ENCODE measurements at regions not wholly inside any gene's neighbourhood (a gene's known extent, or its start where the extent isn't known, plus 50 kb on each side); places are given as distances from the start of the nearest gene placed in this dataset.

DNA sequence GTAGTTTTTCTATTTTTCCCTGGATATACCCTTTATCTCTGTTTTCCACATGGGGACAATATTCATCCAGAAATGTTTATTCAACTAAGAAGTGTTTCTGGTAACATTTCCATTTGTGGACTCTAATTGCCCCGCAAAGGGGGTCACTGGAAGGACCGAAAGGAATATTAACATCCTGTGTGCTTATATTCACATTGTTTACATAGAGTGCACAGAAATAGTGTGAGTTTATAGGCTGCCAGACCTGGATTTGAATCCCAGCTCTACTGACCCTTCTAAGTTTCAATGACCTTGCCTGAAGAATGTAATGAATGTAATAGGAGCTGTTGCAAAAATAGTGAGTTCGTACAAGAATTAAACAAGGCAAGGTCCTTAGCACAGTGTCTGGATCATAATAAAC, 152.9 kb upstream of the NCKAP5 start:
- DNase-seq: no peak

DNA sequence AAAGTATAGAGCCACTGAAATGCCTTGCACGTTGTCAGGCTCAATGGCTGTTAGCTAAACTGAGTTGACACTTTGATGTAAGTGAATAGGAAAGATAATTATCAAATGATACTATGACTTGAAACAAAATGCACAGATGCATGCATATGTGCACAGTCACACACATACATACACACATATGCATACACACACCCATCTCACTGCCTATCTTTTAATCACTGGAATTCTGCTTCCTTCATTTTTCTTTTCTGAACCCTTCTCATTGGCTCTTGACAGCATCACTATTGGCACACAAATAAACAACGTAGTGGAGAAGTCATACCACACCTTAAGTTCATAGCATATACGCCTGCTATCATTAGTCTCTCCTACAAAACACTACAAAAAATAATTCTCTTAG, 154.9 kb upstream of the NCKAP5 start:
- no peak for DNase-seq

DNA sequence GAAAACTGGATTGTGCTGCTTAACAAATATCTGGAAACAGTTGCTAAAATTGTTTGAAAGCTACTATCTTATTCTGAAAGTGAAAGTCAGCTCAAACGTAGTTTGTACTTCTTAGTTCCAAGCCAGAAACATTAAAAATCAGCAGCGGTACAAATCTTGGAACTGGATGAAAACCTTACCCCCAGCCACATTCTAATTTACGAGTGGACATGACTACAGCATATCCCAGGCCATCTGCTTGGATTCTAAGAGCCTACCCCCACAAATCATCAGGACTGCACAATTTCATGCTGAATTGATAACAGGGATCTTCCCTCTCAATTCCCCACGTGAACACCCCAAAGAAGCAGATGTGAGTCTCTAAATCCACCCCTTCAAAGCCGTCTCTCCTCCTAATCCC, 158.7 kb upstream of the NCKAP5 start:
- no peak for DNase-seq

DNA sequence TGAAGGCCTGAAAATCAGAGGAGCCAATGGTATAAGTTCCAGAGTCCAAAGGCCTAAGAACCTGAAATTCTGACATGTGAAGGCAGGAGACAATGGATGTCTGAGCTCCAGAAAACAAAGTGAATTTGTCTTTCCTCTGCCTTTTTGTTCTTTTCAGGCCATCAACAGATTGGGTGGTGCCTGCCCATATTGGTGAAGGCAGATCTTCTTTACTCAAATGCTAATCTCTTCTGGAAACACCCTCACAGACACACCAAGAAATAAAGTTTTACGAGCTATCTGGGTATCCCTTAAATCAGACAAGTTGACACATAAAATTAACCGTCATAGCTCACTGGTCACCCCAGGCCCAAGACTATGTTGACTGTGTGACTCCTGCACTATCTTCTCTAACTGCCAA, 163.8 kb upstream of the NCKAP5 start:
- no peak for DNase-seq

DNA sequence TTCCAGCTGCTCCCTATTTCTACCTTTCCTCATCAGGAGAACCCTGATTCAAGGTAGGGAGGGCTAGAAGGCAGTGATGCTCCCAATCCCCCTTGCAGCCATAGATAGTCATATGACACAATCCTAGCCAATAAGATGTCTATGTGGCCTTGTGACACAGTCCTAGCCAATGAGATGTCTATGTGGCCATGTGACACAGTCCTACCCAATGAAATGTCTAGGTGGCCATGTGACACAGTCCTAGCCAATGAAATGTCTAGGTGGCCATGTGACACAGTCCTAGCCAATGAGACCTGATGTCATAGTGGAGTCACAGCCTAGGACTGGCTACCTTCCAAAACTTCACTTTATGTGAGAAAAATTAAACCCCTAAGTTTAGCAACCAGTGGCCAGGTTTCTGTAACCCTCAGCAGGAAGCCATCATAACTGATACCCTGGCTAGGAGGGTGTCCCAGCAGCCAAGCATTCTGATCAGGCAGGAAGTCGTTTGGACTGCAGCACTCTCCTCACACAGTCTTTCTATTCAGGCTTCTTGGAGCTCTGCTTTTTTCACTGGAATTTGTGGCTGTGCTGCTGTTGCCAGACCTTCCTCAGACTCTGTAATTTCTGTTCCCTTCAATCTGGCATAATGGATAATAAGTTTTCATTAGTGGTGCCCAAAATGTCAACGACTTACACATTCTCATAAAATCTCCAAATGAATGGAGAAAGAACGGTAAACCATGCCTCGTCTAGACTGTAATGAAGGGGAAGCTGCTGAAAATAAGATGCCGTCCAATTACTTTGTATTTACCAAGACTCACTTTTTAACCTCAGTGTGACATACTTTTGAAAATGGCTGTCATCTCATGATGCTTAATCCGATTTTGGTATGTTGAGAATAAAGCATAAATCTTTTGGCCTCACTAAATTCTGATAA, 165.0 kb upstream of the NCKAP5 start:
- DNase-seq: no peak

DNA sequence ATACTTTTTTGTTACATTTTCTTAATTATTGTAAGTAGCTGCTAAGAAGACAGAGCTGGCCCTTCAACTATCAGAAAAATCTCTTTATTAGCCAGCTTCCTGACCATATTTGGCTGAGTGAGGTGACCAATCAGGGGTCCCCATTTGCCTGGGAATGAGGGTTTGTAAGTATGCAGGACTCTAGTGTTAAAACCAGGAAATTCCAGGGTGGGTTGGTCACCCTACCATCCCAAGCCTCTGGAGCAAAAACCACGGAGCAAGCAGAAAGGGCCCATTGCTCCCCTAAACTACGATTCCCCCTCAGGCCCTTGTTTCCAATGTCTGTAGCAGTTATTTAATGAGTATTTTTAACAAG, 165.6 kb upstream of the NCKAP5 start:
- DNase-seq: no peak

DNA sequence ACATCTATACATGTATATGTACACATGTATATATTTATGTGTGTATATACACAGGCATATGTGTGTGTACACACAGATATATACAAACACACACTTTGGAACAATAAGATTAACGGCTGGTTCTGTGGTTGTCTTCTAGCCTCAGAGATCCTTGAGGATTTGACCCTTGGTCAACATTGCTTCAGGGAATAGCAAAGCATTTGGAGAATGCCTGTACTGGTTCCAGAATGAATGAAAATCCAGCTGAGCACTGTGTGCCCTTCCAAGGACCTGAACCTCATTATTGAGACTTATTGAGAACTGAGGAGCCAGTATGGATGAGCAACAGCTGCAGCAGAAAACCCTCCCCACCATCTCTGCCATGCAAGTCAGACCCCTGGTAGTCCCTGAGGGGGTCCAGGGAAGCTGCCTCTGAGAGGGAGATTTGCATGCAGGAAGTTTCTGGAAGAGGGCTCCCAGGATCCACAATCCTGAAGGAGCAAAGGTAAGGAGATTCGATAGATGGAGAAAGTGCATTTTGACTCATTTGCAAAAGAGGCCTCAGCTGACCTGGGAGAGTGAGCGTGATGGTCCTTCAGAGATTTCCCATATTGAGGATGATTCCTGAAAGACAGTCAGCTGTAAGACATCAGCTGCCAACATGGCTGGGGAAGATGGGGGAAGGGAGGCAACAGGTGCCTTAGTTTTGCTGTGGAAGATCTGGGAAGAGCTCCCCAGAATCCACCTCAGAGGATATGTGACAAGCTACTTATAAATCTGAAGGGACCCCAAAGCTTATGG, 166.6 kb upstream of the NCKAP5 start:
- no peak for DNase-seq

DNA sequence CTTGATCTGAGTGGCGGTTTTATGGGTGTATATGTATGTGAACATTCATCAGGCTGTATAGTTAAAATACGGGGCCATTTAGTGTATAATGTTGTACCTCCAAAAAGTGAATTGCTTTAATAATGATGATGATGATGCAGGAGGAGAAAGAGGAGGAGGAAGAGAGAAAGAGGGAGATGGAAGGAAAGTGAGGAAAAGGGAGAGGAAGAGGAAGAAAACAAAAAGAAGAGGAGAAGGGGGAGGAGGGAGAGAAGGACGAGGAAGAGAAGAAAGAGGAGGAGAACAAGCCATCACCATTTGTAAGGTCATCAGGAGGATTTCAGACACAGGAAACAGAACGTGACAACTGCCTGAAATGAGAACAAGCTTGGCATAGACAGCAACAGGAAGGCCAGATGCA, 168.4 kb upstream of the NCKAP5 start:
- no peak for DNase-seq

DNA sequence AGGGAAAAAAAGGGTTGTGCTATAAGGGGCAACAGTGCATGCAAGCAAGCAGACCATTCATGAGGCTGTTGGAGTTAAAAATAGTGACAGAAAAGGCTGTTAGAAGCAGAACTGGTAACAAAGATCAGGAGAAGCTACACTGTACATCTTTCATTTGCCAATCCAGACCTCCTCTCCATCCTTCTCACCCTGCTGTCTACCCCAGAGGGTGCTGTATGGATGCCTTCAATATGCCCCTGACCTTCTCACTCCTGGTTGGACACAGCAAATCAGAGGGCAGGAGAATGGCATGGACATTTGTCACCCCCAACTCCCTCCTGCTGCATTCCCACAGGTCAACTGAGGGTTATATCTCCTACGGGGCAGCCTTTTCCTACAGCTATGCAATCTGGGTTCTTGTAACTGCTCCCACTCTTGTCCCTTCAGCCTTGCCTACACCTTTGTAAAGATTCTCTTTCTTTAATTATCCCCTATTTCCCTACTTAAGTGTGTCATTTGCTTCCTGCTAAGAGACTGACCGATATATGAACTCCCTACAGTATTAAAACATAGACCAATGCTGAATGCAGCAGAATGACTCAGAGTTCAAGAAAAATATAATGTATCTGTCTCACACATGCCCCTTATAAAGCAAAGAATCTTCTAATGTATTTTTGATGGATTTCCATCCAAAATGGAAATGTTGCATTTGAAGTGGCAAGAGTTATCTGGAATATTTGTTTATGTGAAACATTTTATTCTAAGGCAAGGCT, 169.2 kb upstream of the NCKAP5 start:
- no peak for DNase-seq

DNA sequence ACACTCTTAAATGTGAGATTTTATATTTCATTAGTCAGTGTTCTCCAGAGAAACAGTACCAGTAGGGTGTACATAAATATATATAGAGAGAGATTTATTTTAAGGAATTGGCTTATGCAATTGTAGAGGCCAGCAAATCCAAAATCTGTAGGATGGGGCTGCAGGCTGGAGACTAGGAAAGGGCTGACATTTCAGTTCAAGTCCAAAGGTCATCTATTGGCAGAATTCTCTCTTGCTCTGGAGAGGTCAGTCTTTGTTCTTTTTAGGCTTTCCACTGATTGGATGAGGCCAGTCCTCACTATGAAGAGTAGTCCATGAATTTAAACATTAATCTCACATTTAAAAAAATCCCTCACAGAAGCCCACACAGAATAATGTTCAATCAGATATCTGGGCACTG, 170.8 kb upstream of the NCKAP5 start:
- no peak for DNase-seq

DNA sequence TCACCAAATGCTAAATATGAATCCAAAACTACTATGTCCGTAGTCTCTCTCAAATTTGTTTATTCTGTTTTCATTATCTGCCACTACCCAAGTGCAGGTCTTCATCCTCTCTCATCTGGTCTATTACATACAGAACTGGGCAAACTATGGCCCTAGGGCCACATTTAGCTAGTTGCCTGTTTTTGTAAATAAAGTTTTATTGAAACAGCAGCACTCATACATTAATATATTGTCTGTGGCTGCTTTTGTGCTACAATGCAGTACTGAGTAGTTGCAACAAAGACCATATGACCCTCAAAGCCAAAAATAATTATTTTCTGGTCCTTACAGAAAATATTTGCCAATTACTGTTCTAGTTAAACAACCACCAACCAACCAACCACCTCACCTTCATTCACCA, 172.2 kb upstream of the NCKAP5 start:
- DNase-seq: no peak

DNA sequence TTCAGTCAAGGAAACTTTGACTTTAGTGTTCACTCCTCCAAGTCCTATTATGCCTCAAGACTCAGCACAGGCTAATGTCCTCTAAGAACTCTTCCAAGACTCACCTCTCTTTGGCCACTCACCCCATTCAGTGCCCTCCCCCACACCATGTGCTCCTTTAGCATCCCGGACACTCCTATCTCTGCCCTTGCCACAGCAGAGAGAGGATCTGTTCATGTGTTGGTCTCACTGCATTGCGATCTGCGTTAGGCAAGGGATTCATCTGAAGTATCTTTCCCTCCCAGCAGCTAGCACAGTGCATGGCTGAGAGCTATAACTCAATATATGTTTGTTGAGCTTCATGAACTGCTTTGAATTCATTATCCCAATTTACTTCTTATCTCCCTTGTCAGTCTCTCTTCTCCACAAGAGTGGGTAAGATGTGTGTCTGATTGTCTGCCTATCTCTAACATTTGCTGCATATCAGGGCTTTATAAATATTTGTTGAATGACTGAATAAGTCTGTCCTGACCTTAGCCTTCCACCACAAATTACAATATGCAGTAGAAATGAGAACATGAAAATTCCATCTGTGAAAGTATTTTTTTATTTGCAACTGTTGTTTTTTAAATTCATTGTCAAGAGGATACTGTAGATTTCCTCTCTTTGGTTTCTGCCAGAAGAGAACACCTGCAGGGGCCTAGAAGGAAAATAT, 179.9 kb upstream of the NCKAP5 start:
- DNase-seq: no peak

DNA sequence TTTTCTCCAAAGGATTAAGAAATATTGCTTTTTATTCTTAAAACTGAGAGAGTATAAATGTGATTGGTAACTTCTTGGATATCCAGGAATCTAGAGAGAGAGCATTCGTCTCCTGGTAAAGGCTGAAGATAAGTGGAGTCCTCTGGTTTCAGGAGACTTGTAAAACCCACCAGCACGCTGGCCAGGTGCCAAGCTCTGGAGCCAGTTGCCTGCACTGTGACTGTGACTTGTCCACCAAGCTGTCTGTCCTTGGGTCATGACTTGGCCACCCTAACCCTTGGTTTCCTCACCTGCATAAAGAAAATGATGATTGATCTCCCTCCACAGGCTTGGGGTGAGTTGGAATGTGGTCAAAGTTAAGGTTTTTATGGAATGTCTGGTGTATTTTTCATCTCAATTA, 185.4 kb upstream of the NCKAP5 start:
- no peak for DNase-seq

DNA sequence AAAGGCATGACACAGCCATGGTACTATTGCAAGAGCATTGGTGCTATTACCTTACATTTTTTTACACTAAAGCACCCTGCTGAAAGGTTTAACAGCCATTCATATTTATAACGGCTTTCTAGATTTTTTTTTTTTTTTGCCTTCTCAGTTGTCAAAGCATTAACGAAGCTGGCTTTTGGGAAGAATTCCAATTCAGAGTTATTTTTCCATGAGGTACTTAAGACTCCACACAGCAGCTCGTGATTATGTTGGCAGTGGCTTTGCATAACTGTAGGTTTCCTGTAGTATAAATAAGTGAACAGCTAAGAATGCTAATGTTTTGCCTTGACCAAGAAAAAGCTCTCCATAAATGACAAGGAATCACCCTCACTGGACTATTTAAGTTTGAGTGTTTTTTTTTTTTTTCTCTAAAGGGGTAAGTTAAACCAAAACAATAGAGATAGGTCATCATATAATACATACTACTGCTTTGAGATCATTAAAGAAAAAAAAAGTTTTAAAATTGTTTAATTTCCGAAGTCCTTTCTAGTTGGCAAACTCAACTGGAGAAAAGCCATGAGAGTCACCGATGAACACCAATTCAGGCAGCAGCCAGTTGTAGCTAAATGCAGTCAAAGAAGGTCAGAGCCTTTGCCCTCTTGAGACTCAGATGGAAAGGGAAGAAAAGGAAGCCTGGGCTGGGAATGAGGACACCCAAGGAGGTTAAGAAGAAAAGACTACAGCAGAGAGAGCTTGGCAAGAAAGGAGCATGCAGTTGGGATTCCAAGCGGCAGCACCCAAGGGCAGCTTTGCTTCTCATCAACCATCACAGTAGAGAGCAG, 187.4 kb upstream of the NCKAP5 start:
- DNase-seq: no peak

DNA sequence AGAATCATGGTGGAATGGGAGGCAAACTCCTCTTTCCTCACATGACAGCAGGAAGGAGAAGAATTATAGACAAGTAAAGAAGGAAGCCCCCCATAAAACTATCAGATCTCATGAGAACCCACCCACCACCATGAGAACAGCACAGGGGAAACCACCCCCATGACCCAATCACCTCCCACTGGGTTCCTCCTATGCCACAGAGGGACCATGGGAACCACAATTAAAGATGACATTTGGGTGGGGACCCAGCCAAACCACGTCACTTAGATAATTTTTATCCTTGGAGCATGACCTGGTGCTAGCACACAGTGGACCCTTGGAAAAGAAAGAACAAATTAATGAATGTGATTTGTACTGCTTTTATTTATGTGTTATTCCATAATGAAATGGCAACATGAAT, 188.6 kb upstream of the NCKAP5 start:
- no peak for DNase-seq

DNA sequence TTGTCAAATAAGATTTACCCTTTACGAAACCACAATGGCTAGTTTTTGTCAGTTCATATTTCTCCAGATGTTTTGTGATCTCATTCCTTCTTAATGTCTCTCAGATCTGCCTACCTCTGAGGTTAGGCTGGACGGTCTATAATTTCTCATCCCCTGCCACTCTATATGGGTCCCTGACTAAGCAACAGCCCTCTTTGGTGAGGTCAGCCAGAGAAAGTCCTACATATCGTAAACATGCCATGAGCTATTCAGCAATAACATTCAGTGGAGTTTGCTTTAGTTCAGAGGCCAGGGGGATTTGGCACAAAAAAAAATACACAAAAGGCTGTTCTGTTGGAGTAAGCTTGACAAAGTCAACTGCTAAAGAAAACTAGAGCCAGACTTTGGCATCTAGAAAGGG, 192.1 kb upstream of the NCKAP5 start:
- DNase-seq: no peak

DNA sequence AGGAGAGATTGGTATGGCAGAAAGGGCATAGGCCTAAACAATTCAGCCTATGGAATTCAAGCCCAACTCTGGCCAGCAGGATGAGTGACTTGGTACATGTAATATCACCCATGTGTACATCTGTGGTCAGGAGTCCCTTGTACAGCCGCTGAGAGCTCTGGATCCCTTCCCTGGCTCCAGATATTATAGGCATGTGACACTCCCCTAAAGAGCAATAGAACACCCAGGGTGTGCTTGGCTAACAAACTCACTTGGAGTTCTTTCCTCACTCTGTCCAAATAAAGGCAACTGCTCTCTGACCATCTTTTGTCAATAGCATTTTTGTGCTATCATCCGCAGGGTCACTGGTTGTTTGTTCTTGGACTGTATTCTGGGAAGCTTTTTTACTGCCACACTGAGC, 197.4 kb upstream of the NCKAP5 start:
- DNase-seq: no peak

DNA sequence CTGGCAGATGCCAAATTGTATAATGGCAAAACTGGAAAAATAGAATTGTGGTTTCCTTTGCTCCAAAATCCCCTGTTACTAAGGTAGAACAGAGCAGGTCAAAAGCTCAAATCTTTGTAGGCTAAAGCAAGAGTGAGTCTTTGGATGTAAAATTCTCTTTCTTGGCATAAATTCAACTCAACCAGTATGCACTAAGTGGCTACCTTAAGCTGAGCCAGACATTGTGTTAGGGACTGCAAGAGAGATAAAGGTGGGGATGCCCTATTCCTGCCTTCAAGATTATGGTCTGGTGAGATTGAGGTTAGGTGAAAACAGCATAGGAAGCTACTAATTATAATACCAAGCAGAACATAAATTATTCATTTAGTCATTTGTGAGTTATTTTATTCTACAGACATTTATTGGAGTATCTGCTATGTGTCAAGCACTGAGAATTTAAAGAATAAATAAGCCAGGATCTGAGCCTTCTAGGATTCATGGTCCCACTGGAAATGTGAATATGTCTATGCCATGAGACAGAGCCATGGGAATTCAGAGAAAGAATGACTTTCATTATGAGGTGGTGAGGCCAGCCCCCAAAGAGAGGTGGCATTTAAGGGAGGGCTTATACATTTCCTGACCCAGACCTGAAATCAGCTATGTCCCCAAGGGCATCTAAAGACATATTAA, 198.0 kb upstream of the NCKAP5 start:
- DNase-seq: no peak

DNA sequence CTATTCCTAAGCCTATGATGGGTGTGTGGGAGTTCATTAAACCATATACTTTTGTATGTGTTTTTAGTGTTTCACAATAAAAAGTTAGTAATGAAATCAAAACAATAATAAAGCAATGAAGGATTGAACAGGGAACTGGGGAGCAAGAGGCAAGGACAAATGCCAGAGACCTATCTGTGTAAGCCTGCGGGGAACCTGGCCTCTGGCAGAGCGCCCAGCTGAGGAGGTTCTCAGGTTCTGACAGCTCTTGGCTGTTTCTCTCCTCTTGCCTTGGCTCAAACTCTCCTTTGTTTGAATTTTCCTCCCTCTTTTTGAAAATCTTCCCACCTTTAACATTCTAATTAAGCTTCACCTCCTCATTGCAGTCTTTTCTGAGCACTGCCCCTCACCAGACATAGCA, 200.0 kb upstream of the NCKAP5 start:
- no peak for DNase-seq

DNA sequence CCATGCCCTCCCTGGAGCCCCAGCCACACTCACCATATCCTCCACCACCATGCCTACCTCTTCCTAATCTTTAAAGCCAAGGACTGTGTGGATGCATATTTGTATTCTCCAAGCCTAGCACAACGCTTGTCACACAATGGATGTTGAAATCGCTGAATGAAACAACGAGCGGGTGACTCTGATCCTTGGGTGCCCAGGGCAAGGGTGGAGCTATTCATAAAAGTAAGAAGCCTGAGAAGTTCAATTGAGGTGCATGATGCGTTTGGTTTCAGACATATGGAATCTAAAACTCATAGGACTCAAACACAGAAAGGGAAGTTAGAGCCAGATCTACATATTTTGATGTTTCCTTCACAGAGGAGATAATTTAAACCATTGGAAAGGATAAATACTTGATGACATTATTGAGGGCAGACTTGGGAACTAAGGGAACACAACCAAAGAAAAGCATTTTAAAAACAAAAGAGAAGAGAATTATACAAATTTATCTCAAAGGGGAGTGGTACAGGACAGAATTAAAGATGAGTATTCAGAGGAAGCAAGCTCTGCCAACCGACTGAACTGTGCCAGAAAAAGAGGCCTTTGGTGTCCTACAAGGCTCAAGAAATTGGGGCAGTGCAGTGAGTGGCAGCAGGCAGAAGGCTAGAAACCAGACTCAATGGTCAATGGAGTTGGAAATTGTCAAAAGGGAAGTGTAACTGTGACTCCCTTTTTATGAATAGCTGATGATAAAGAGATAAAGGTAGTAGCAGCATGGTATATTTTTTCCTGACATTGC, 200.6 kb upstream of the NCKAP5 start:
- DNase-seq: no peak

Data from stimulated activated CD4-positive, alpha-beta T cell treated with anti-CD3 and anti-CD28 coated beads, Interleukin-4, amount 100 ng/mL, for 1 hour (primary cell).